ENCODE measurements at regions not wholly inside any gene's neighbourhood (a gene's known extent, or its start where the extent isn't known, plus 50 kb on each side); places are given as distances from the start of the nearest gene placed in this dataset.

DNA sequence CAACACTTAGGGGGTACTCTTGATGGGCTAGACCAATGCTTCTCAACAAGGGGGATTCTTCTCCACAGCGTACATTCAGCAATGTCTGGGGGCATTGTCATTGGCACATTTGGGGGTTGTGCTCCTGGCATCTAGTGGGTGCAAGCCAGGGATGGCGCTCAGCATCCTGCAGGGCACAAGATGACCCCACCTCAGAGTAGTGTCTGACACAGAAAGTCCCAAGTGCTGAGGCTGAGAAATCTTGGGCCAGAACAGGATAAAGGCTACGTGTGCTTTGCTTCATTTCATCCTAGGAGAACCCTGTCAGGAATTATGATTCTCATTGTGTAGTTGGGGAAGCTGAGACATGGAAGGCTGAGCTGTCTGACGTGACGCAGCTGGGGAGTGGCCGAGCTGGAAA lies 298.6 kb downstream of the CDH26 start:
- Histone ChIP-seq H2BK20ac (ENCODE audit: low read length) (no peak overlapping the region), H4K5ac (ENCODE audit: insufficient read length, low read depth, low read length) (no peak overlapping the region), H2BK15ac (ENCODE audit: low read length) (no peak overlapping the region), H2BK12ac (ENCODE audit: low read depth, low read length) (no peak overlapping the region), H2BK120ac (replicated peaks; ENCODE audit: low read depth, low read length) (no peak overlapping the region), H3K23me2 (ENCODE audit: low read depth, low read length) (no peaks in the 10 kb centered on the region), H3K14ac (ENCODE audit: insufficient read length) (no peak overlapping the region), H3K27ac (ENCODE audit: low read depth, low read length) (no peak overlapping the region), H3K36me3 (ENCODE audit: control insufficient read depth in 2 of 4, insufficient read depth in 4 of 4, low read length in 3 of 4) (no peaks in the 10 kb centered on the region), H2AK5ac (ENCODE audit: low read depth, low read length) (no peak overlapping the region), H3K79me1 (ENCODE audit: low read depth, low read length) (no peaks in the 10 kb centered on the region), H3K27me3 (replicated peaks in 1 of 4; ENCODE audit: control insufficient read depth in 3 of 4, extremely low read depth in 1 of 4, insufficient read depth in 3 of 4, low read length in 3 of 4) (peaks cover 0 to 2% (median 0%) of the 10 kb centered on the region in 4 experiments; a peak in 4 of 7 replicates), H4K20me1 (replicated peaks in 1 of 2; ENCODE audit: control insufficient read depth in 1 of 2, insufficient read depth in 2 of 2, low read length in 2 of 2) (no peaks in the 10 kb centered on the region), H3K4me3 (ENCODE audit: extremely low read depth in 1 of 4, insufficient read depth in 2 of 4, low read depth in 3 of 4, low read length in 4 of 4) (no peak overlapping the region), H3K56ac (replicated peaks; ENCODE audit: insufficient read length, low read depth, low read length) (no peak overlapping the region), H3K9me3 (ENCODE audit: insufficient read depth in 2 of 2, low read depth in 1 of 2, low read length in 1 of 2) (peaks cover 0 to 6% of the 10 kb centered on the region in 2 experiments; a peak in 1 of 4 replicates), H3K23ac (ENCODE audit: insufficient read length) (no peak overlapping the region), H2AFZ (ENCODE audit: low read length) (no peak overlapping the region), H3K4me1 (replicated peaks in 1 of 4; ENCODE audit: control insufficient read depth in 3 of 4, insufficient read depth in 4 of 4, low read length in 3 of 4) (peaks cover 0 to 4% (median 1%) of the 10 kb centered on the region in 4 experiments; a peak in 2 of 7 replicates), H3K9ac (replicated peaks in 1 of 4; ENCODE audit: extremely low read depth in 1 of 4, low read depth in 3 of 4, low read length in 3 of 4) (no peak overlapping the region), H3K79me2 (ENCODE audit: control insufficient read depth in 1 of 2, insufficient read depth in 2 of 2, low read length in 2 of 2) (no peaks in the 10 kb centered on the region), H2BK5ac (ENCODE audit: low read depth, low read length) (no peak overlapping the region), H4K8ac (ENCODE audit: extremely low read depth, insufficient read depth, low read length) (no peak overlapping the region), H3K18ac (ENCODE audit: extremely low read depth, low read length) (no peak overlapping the region), H3K4me2 (ENCODE audit: insufficient read depth in 1 of 2, low read depth in 2 of 2, low read length in 2 of 2) (no peak overlapping the region), H3K4ac (replicated peaks; ENCODE audit: insufficient read length, low read depth, low read length) (no peak overlapping the region), H4K91ac (replicated peaks; ENCODE audit: insufficient read length, low read length) (no peak overlapping the region)
- DNase-seq (ENCODE audit: low read depth in 1 of 2, low spot score in 2 of 2), result no peak
- no peak for FAIRE-seq
- CTCF ChIA-PET (ENCODE audit: partially characterized antibody), result no interaction called here
- WGBS, 2 experiments (ENCODE audit: extremely low coverage in 1 of 2, insufficient coverage in 1 of 2, insufficient read length in 1 of 2, insufficient replicate concordance in 2 of 2, low coverage in 1 of 2, low lambda C conversion rate in 2 of 2, missing lambda C conversion rate in 1 of 2), result 89% methylated on average over 6 of the region's 6 CpGs; no CpG with 5 or more reads in 1 of the 2 experiments
- POLR2A ChIA-PET (ENCODE audit: partially characterized antibody), result no interaction called here
- no peak for TF ChIP-seq RNF2 (IDR thresholded peaks at IDR 0.05; ENCODE audit: borderline replicate concordance, low read depth, low read length, missing control alignments, poor library complexity, severe bottlenecking)
- TF ChIP-seq SP4 (IDR thresholded peaks at IDR 0.05; ENCODE audit: low read length), result no peak
- no peak for TF ChIP-seq SRF (IDR thresholded peaks at IDR 0.05; ENCODE audit: low read depth, low read length)
- no peak for TF ChIP-seq RXRA (IDR thresholded peaks at IDR 0.05; ENCODE audit: insufficient read depth, low read depth, low read length)
- TF ChIP-seq PHF8 (conservative IDR thresholded peaks at IDR 0.05; ENCODE audit: low read depth, low read length), result no peak
- TF ChIP-seq, protein P1, sequence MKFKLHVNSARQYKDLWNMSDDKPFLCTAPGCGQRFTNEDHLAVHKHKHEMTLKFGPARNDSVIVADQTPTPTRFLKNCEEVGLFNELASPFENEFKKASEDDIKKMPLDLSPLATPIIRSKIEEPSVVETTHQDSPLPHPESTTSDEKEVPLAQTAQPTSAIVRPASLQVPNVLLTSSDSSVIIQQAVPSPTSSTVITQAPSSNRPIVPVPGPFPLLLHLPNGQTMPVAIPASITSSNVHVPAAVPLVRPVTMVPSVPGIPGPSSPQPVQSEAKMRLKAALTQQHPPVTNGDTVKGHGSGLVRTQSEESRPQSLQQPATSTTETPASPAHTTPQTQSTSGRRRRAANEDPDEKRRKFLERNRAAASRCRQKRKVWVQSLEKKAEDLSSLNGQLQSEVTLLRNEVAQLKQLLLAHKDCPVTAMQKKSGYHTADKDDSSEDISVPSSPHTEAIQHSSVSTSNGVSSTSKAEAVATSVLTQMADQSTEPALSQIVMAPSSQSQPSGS (IDR thresholded peaks at IDR 0.05; ENCODE audit: low read length), result no peak
- no peak for TF ChIP-seq RBBP5 (IDR thresholded peaks at IDR 0.05; ENCODE audit: borderline replicate concordance, low read depth, low read length)
- TF ChIP-seq KDM4A (IDR thresholded peaks at IDR 0.05; ENCODE audit: low read depth, low read length, severe bottlenecking), result no peak
- no peak for TF ChIP-seq SAP30 (IDR thresholded peaks at IDR 0.05; ENCODE audit: insufficient read depth, insufficient replicate concordance, low read length)
- no peak for TF ChIP-seq ZNF274 (IDR thresholded peaks at IDR 0.05; ENCODE audit: borderline replicate concordance, extremely low read depth, low read length)

Data from H1 (cell line).